Panc1 (cell line): ENCODE measurements at regions not wholly inside any gene's neighbourhood (a gene's known extent, or its start where the extent isn't known, plus 50 kb on each side); places are given as distances from the start of the nearest gene placed in this dataset.

Source experiments
- ATAC-seq: fragments of 200-7000 bp; cut with Tn5 transposase; 2 replicates; pipeline ENCODE4 v1.9.1; 2020; ENCODE audit warnings: mild to moderate bottlenecking, moderate library complexity
- BruUV-seq: library from RNA; stranded (reverse); fragments of 400-500 nt; replicated peaks from 2 replicates; lab custom pipeline; 2021; lab: Mats Ljungman, UMichigan
- CTCF ChIA-PET: fragments of 300-600 bp; sonication (Branson Sonifier 250); formaldehyde crosslinking; loops from one replicate; lab custom pipeline; 2022; ENCODE audit warnings: antibody characterized with exemption; lab: Charles Lee
- POLR2A ChIA-PET: fragments of 300-600 bp; sonication (Branson Sonifier 250); formaldehyde crosslinking; loops from one replicate; lab custom pipeline; 2022; ENCODE audit warnings: antibody characterized with exemption; lab: Charles Lee
- DNase-seq: peaks from one replicate; pipeline ENCODE4 v3.0.0-alpha.2; 2010; ENCODE audit warnings: low read depth, low spot score
- H3K27ac ChIP-seq: 2 replicates; pipeline ENCODE4 v1.5.1; 2011; ENCODE audit warnings: mild to moderate bottlenecking, low read length, inconsistent platforms
- H3K27me3 ChIP-seq: fragments of 200-500 bp; sonication (Bioruptor generic); 2 replicates; pipeline ENCODE4 v1.6.0; 2014; ENCODE audit warnings: low read length, inconsistent platforms; ENCODE audit not compliant: control insufficient read depth, insufficient read depth
- H3K36me3 ChIP-seq: fragments of 200-500 bp; sonication (Bioruptor generic); 2 replicates; pipeline ENCODE4 v1.5.1; 2014; ENCODE audit warnings: inconsistent platforms, mild to moderate bottlenecking, low read length, moderate library complexity; ENCODE audit not compliant: control insufficient read depth, insufficient read depth
- H3K4me1 ChIP-seq: 2 replicates; pipeline ENCODE4 v1.5.1; 2011; ENCODE audit warnings: inconsistent platforms, mild to moderate bottlenecking, low read length, moderate library complexity; ENCODE audit not compliant: control insufficient read depth, insufficient read depth
- H3K4me3 ChIP-seq, 2 experiments: 2 replicates each; pipeline ENCODE4 v1.5.1; 2011 to 2012; ENCODE audit warnings: low read depth in 2 of 2, low read length in 2 of 2, mild to moderate bottlenecking in 2 of 2, inconsistent platforms in 1 of 2, moderate library complexity in 1 of 2
- H3K9me3 ChIP-seq: fragments of 200-500 bp; sonication (Bioruptor generic); 2 replicates; pipeline ENCODE4 v1.5.1; 2014; ENCODE audit warnings: low read depth, mild to moderate bottlenecking, inconsistent platforms, low read length, moderate library complexity; ENCODE audit not compliant: control insufficient read depth, insufficient read depth
- POLR2AphosphoS5 ChIP-seq: IDR thresholded peaks from 2 replicates; pipeline ENCODE4 v1.6.1; 2012; ENCODE audit warnings: mild to moderate bottlenecking, low read depth, low read length, moderate library complexity
- SIN3A ChIP-seq: IDR thresholded peaks from 2 replicates; pipeline ENCODE4 v1.6.1; 2012; ENCODE audit warnings: low read depth, mild to moderate bottlenecking, low read length, moderate library complexity, borderline replicate concordance; ENCODE audit not compliant: insufficient read depth
- TCF7L2 ChIP-seq: IDR thresholded peaks from 2 replicates; pipeline ENCODE4 v1.6.1; 2011; ENCODE audit warnings: mild to moderate bottlenecking, low read depth, low read length, inconsistent platforms
- in situ Hi-C: cut with HindIII; loops from 2 replicates; pipeline ENCODE4 v1.10.0; 2016; ENCODE audit warnings: low sequenced_read_pairs, low pct_unique_long_range_greater_than_20kb
- intact Hi-C: fragments of 100-400 bp; cut with micrococcal nuclease; formaldehyde crosslinking; loops from one replicate; pipeline ENCODE4 v1.10.0; 2022; ENCODE audit not compliant: unreplicated experiment
- TF ChIP-seq, protein P1 (sequence below), 2 experiments: IDR thresholded peaks; 2 replicates each; pipeline ENCODE4 v1.6.1; 2011 to 2012; ENCODE audit warnings: low read depth in 2 of 2, control low read depth in 1 of 2, low read length in 1 of 2, mild to moderate bottlenecking in 1 of 2, moderate library complexity in 1 of 2; ENCODE audit not compliant: insufficient read depth in 1 of 2
- TF ChIP-seq, protein P2 (sequence below): fragments of 450-650 bp; IDR thresholded peaks from 2 replicates; pipeline ENCODE4 v1.5.1; 2017; ENCODE audit warnings: mild to moderate bottlenecking

DNA sequence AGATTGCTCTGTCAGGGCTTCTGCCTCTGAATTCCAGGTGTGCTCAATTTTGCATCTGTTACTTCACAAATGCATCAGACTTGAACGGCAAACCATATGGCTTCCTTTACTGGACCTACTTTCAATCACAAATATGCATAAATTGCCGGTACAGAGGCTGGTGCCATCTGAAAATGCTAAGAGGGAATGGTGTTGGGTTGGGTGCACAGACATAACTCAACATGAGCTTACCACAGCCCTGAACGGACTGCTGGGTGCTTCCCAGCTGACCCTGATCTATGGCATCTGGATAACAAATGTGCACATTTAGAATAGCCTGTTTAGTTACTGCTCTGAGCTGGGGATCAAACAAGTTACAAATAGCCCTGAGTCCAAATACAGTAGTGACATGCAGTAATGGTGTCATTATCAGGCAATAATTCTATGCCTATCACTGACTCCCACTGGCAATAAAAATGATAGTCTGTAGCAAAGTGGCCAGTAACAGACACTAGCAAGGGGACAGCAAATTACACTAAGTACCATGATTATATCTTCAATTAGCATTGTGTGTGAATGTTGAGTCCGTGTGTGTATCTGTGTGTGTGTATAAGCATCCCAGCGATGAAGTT, 927.3 kb downstream of the DIAPH3 start:
- intact Hi-C loops: no loop called here
- BruUV-seq: no TSS peak
- Histone ChIP-seq H3K36me3 (no peaks in the 10 kb centered on the region), H3K27ac (no peak overlapping the region), H3K4me3 (no peak overlapping the region), H3K9me3 (no peaks in the 10 kb centered on the region), H3K4me1 (no peaks in the 10 kb centered on the region), H3K27me3 (no peaks in the 10 kb centered on the region)
- CTCF ChIA-PET: no interaction called here
- TF ChIP-seq SIN3A (no peak), TCF7L2 (no peak), POLR2AphosphoS5 (no peak)
- TF ChIP-seq, protein P1, sequence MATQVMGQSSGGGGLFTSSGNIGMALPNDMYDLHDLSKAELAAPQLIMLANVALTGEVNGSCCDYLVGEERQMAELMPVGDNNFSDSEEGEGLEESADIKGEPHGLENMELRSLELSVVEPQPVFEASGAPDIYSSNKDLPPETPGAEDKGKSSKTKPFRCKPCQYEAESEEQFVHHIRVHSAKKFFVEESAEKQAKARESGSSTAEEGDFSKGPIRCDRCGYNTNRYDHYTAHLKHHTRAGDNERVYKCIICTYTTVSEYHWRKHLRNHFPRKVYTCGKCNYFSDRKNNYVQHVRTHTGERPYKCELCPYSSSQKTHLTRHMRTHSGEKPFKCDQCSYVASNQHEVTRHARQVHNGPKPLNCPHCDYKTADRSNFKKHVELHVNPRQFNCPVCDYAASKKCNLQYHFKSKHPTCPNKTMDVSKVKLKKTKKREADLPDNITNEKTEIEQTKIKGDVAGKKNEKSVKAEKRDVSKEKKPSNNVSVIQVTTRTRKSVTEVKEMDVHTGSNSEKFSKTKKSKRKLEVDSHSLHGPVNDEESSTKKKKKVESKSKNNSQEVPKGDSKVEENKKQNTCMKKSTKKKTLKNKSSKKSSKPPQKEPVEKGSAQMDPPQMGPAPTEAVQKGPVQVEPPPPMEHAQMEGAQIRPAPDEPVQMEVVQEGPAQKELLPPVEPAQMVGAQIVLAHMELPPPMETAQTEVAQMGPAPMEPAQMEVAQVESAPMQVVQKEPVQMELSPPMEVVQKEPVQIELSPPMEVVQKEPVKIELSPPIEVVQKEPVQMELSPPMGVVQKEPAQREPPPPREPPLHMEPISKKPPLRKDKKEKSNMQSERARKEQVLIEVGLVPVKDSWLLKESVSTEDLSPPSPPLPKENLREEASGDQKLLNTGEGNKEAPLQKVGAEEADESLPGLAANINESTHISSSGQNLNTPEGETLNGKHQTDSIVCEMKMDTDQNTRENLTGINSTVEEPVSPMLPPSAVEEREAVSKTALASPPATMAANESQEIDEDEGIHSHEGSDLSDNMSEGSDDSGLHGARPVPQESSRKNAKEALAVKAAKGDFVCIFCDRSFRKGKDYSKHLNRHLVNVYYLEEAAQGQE (IDR thresholded peaks at IDR 0.05; ENCODE audit: insufficient read depth in 1 of 2, low read depth in 2 of 2, low read length in 1 of 2): no peak
- TF ChIP-seq, protein P2, sequence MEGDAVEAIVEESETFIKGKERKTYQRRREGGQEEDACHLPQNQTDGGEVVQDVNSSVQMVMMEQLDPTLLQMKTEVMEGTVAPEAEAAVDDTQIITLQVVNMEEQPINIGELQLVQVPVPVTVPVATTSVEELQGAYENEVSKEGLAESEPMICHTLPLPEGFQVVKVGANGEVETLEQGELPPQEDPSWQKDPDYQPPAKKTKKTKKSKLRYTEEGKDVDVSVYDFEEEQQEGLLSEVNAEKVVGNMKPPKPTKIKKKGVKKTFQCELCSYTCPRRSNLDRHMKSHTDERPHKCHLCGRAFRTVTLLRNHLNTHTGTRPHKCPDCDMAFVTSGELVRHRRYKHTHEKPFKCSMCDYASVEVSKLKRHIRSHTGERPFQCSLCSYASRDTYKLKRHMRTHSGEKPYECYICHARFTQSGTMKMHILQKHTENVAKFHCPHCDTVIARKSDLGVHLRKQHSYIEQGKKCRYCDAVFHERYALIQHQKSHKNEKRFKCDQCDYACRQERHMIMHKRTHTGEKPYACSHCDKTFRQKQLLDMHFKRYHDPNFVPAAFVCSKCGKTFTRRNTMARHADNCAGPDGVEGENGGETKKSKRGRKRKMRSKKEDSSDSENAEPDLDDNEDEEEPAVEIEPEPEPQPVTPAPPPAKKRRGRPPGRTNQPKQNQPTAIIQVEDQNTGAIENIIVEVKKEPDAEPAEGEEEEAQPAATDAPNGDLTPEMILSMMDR: no peak
- in situ Hi-C loops: no loop called here
- POLR2A ChIA-PET: no interaction called here
- DNase-seq (no peak), ATAC-seq (no peak)

DNA sequence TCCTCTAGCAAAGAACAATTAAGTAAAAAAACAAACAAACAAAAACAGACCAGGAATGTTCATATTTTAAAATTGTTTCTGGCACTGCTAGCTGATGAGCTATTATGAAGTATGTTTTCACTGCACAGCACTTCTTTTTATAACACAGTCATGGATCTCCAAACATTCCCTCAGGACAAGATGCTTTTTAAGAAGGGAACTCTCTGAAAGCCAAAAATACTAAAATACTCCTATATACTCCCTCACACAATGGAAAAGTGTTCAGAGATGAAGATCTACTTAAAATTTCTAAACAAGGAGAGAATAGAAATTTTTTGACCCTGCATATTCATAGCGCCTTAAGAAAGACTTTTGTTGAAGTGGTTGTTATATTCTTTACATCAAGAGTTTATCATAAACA, 926.8 kb downstream of the DIAPH3 start:
- BruUV-seq: no TSS peak
- TF ChIP-seq POLR2AphosphoS5 (no peak), SIN3A (no peak)
- TF ChIP-seq, protein P1 (IDR thresholded peaks at IDR 0.05; ENCODE audit: insufficient read depth in 1 of 2, low read depth in 2 of 2, low read length in 1 of 2): no peak
- POLR2A ChIA-PET: no interaction called here

More for the DNA sequence above, 926.8 kb downstream of the DIAPH3 start:
- DNase-seq: no peak
- H3K4me1 ChIP-seq: no peaks in the 10 kb centered on the region
- no peak for ATAC-seq
- in situ Hi-C loops (no loop called here), intact Hi-C loops (no loop called here)
- H3K9me3 ChIP-seq: no peaks in the 10 kb centered on the region
- CTCF ChIA-PET: no interaction called here
- no peaks in the 10 kb centered on the region for H3K27me3 ChIP-seq
- no peaks in the 10 kb centered on the region for H3K36me3 ChIP-seq
- H3K4me3 ChIP-seq: no peak overlapping the region
- H3K27ac ChIP-seq: no peak overlapping the region
